Activated CD4-positive, alpha-beta T cell treated with anti-CD3 and anti-CD28 coated beads, Interleukin-2, Interleukin-4, amounts not matched to agents 100 ng/mL and 50 ng/mL, durations not matched to agents 16 hours and 8 hours (primary cell): ENCODE measurements at regions not wholly inside any gene's neighbourhood (a gene's known extent, or its start where the extent isn't known, plus 50 kb on each side); places are given as distances from the start of the nearest gene placed in this dataset.

ENCODE experiments used
- DNase-seq: peaks from one replicate; pipeline ENCODE4 v3.0.0-alpha.2; 2020; ENCODE audit warnings: low spot score

- no peak for DNase-seq
These were observed 136.1 kb downstream of the PAPOLA start for GRCh38 chr14:96638041-96638855.

- no peak for DNase-seq
These were observed 137.4 kb downstream of the PAPOLA start for GRCh38 chr14:96639550-96639949.

GRCh38 chr14:96648506-96649326, 146.5 kb downstream of the PAPOLA start:
- DNase-seq: no peak

- no peak for DNase-seq
These were observed 147.1 kb downstream of the PAPOLA start for GRCh38 chr14:96649327-96649601.

- no peak for DNase-seq
These were observed 143.6 kb upstream of the VRK1 start for GRCh38 chr14:96653597-96653996.

- no peak for DNase-seq
These were observed 138.6 kb upstream of the VRK1 start for GRCh38 chr14:96658611-96659010.

- DNase-seq: no peak
These were observed 137.1 kb upstream of the VRK1 start for GRCh38 chr14:96660123-96660522.

GRCh38 chr14:96660667-96661066, 136.5 kb upstream of the VRK1 start:
- DNase-seq: no peak

GRCh38 chr14:96661244-96661969, 135.8 kb upstream of the VRK1 start:
- DNase-seq: no peak

- no peak for DNase-seq
These were observed 134.8 kb upstream of the VRK1 start for GRCh38 chr14:96662116-96662970.

GRCh38 chr14:96663076-96663475, 134.1 kb upstream of the VRK1 start:
- no peak for DNase-seq

GRCh38 chr14:96663491-96664067, 133.6 kb upstream of the VRK1 start:
- no peak for DNase-seq

GRCh38 chr14:96666088-96666487, 131.1 kb upstream of the VRK1 start:
- no peak for DNase-seq

GRCh38 chr14:96670391-96670790, 126.8 kb upstream of the VRK1 start:
- no peak for DNase-seq

- DNase-seq: no peak
These were observed 126.0 kb upstream of the VRK1 start for GRCh38 chr14:96671218-96671617.

GRCh38 chr14:96673706-96674105, 123.5 kb upstream of the VRK1 start:
- DNase-seq: no peak

GRCh38 chr14:96674121-96674520, 123.1 kb upstream of the VRK1 start:
- DNase-seq: no peak

- DNase-seq: no peak
These were observed 121.0 kb upstream of the VRK1 start for GRCh38 chr14:96676166-96676565.

GRCh38 chr14:96681829-96682228, 115.4 kb upstream of the VRK1 start:
- DNase-seq: no peak

- no peak for DNase-seq
These were observed 114.8 kb upstream of the VRK1 start for GRCh38 chr14:96682401-96682800.

GRCh38 chr14:96683562-96684289, 113.5 kb upstream of the VRK1 start:
- DNase-seq: no peak
